ENCODE measurements at regions not wholly inside any gene's neighbourhood (a gene's known extent, or its start where the extent isn't known, plus 50 kb on each side); places are given as distances from the start of the nearest gene placed in this dataset.

DNA sequence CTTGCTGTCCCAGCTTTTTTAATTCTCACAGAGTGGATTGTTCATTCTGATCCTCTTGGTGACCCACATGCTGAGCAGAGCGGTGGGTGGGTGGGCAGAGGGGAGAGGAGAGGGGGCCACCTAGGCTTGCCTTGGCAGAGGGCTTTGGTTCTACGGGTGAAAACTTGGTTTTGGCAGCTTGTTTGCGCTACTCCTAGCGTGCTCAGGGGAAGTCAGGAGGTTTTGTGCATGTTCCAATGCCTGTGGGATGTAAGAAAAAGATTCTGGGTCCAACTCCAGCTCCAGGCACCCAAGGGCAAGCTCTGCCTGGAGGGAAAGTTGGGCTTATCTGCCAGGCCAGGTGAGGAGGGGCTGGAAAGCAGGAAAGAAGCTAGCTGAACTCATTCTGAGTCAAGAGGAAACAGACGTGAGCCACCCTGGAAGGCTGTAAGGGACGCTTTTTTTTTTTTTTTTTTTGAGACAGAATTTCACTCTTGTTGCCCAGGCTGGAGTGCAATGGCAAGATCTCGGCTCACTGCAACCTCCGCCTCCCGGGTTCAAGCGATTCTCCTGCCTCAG is 169.1 kb downstream of the WSCD1 start:
- Histone ChIP-seq H3K9me3 (ENCODE audit: control insufficient read depth, low read depth, low read length) (no peaks in the 10 kb centered on the region), H3K9ac (ENCODE audit: low read length) (no peak overlapping the region), H3K36me3 (ENCODE audit: control insufficient read depth, low read depth, low read length) (no peaks in the 10 kb centered on the region), H3K27me3 (ENCODE audit: control insufficient read depth, insufficient read depth, low read length) (no peaks in the 10 kb centered on the region), H3K4me3 (ENCODE audit: low read length) (no peak overlapping the region), H3K27ac (ENCODE audit: low read length) (no peak overlapping the region), H3K4me1 (ENCODE audit: control insufficient read depth, low read depth, low read length) (peaks cover 31% of the 10 kb centered on the region)

DNA sequence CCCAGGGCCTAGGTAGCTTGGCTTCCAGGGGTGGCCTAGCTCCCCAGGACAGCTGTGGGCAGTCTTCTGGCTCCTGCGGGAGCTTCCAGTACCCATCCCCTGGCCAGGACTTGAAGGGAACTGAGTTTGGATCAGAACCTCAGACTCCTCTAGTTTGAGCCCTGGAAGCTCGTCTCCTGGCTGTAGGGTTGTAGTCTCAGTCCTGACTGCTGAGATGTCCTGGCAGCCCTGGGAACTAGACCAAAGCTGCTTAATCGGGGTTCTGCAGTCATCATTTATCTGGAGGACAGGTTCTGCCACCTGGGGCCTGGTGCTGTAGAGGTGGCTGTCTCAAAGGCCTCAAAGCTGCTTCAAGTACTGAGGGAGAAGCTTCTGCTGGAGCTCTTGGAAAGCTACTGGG is 163.7 kb downstream of the WSCD1 start:
- no peak overlapping the region for H3K9ac ChIP-seq (ENCODE audit: low read length)
- no peak overlapping the region for H3K27ac ChIP-seq (ENCODE audit: low read length)
- H3K9me3 ChIP-seq (ENCODE audit: control insufficient read depth, low read depth, low read length), result no peaks in the 10 kb centered on the region
- no peaks in the 10 kb centered on the region for H3K36me3 ChIP-seq (ENCODE audit: control insufficient read depth, low read depth, low read length)
- no peaks in the 10 kb centered on the region for H3K27me3 ChIP-seq (ENCODE audit: control insufficient read depth, insufficient read depth, low read length)
- H3K4me3 ChIP-seq (ENCODE audit: low read length), result no peak overlapping the region
- peaks cover 11% of the 10 kb centered on the region for H3K4me1 ChIP-seq (ENCODE audit: control insufficient read depth, low read depth, low read length)

DNA sequence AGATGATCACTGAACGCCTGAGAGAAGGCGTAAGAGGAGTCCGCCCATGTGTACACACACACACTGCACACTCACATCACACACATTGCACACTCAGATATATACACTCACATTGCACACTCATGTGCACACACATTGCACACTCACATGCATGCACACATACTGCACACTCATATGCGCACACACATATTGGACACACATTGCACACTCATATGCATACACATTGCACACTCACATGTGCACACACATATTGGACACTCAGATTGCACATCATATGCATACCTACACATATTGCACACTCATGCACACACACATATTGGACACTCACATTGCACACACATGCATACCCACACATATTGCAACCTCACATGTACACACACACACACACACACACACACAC is 163.2 kb downstream of the WSCD1 start:
- Histone ChIP-seq H3K27me3 (ENCODE audit: control insufficient read depth, insufficient read depth, low read length) (no peaks in the 10 kb centered on the region), H3K4me1 (ENCODE audit: control insufficient read depth, low read depth, low read length) (peaks cover 9% of the 10 kb centered on the region), H3K4me3 (ENCODE audit: low read length) (no peak overlapping the region)

DNA sequence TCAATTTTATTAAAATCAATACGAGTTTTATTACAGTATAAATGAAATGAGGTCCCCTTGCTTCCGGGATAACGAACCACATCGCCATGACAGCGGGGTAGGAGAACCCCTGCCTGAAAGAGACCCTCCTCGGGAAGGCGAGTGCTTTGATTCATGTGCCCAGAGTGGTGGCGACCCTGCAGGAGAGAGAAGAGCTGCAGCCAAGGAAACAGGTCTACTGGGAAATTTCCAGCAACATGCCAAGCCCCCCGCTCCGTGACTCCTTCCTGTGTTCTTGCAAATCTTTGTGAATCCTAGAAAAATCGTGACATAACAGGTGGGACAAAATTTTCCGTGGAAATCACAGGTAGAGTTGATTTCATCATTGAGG is 162.5 kb downstream of the WSCD1 start:
- no peak overlapping the region for H3K4me3 ChIP-seq (ENCODE audit: low read length)
- peaks cover 5% of the 10 kb centered on the region for H3K4me1 ChIP-seq (ENCODE audit: control insufficient read depth, low read depth, low read length)
- no peaks in the 10 kb centered on the region for H3K9me3 ChIP-seq (ENCODE audit: control insufficient read depth, low read depth, low read length)
- no peaks in the 10 kb centered on the region for H3K27me3 ChIP-seq (ENCODE audit: control insufficient read depth, insufficient read depth, low read length)
- no peak overlapping the region for H3K9ac ChIP-seq (ENCODE audit: low read length)
- H3K27ac ChIP-seq (ENCODE audit: low read length), result no peak overlapping the region
- H3K36me3 ChIP-seq (ENCODE audit: control insufficient read depth, low read depth, low read length), result no peaks in the 10 kb centered on the region

More for the DNA sequence above, 163.2 kb downstream of the WSCD1 start:
- H3K9me3 ChIP-seq (ENCODE audit: control insufficient read depth, low read depth, low read length), result no peaks in the 10 kb centered on the region
- no peak overlapping the region for H3K9ac ChIP-seq (ENCODE audit: low read length)
- H3K27ac ChIP-seq (ENCODE audit: low read length), result no peak overlapping the region
- H3K36me3 ChIP-seq (ENCODE audit: control insufficient read depth, low read depth, low read length), result no peaks in the 10 kb centered on the region

DNA sequence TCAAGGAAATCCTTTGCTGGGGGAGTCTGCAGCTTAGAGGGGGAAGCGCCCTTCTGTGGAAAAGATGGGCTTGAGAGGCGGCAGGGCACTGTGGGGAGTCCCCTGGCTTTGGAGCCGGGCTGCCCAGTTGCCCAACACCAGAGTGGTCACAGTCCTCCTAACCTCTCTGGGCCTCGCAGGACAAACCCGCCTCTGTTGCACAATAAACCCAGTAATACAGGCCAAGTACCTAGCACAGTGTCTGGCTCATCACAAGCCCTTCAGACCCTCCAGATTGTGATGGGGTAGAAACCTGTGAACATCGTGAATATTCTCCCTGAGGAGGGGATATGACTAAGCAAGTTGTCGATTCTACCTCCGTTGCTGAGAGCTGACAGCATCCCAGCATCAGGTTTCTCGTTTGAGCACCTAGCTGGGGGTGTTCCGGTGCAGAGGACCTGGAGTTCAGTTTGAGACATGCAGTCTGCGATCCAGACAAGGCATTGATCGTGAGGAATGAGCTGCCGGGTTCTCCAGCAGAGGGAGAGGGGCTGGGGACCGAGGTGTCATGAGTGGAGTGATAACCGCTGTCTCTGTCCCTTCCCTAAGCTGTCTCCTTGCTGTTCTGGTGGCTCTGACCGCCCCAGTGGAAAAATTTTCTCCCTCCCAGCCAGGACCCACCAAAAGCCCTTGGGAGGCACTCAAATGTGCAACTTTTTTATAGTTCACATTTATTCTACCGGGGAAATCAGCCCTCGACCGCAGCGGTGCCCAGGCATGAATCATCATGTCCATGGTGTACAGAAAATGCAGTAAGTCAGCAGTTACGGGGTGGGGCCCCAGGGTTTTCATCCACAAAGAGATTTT is 161.9 kb downstream of the WSCD1 start:
- Histone ChIP-seq H3K4me1 (ENCODE audit: control insufficient read depth, low read depth, low read length) (no peaks in the 10 kb centered on the region), H3K9ac (ENCODE audit: low read length) (no peak overlapping the region)

DNA sequence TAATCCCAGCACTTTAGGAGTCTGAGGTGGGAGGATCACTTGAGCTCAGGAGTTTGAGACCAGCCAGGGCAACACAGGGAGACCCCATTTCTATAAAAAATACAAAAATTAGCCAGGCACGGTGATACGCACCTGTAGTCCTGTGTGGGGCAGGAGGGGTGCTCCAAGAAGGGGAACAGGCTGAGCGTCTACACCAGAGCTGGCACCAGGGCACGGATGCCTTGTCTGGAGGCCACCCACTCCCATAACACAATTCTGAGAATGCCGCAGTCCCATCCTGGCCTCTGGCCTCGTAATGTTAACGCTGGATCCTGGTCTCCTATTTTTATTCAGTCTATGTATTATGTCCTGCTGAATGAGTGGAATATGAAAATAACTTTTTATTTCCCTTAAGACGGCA is 161.3 kb downstream of the WSCD1 start:
- H3K27ac ChIP-seq (ENCODE audit: low read length), result no peak overlapping the region
- no peaks in the 10 kb centered on the region for H3K9me3 ChIP-seq (ENCODE audit: control insufficient read depth, low read depth, low read length)
- no peaks in the 10 kb centered on the region for H3K4me1 ChIP-seq (ENCODE audit: control insufficient read depth, low read depth, low read length)
- H3K4me3 ChIP-seq (ENCODE audit: low read length), result no peak overlapping the region
- H3K27me3 ChIP-seq (ENCODE audit: control insufficient read depth, insufficient read depth, low read length), result no peaks in the 10 kb centered on the region
- H3K9ac ChIP-seq (ENCODE audit: low read length), result no peak overlapping the region
- H3K36me3 ChIP-seq (ENCODE audit: control insufficient read depth, low read depth, low read length), result no peaks in the 10 kb centered on the region

More for the DNA sequence above, 161.9 kb downstream of the WSCD1 start:
- H3K27ac ChIP-seq (ENCODE audit: low read length), result no peak overlapping the region
- no peak overlapping the region for H3K4me3 ChIP-seq (ENCODE audit: low read length)
- H3K27me3 ChIP-seq (ENCODE audit: control insufficient read depth, insufficient read depth, low read length), result no peaks in the 10 kb centered on the region
- no peaks in the 10 kb centered on the region for H3K36me3 ChIP-seq (ENCODE audit: control insufficient read depth, low read depth, low read length)
- no peaks in the 10 kb centered on the region for H3K9me3 ChIP-seq (ENCODE audit: control insufficient read depth, low read depth, low read length)

DNA sequence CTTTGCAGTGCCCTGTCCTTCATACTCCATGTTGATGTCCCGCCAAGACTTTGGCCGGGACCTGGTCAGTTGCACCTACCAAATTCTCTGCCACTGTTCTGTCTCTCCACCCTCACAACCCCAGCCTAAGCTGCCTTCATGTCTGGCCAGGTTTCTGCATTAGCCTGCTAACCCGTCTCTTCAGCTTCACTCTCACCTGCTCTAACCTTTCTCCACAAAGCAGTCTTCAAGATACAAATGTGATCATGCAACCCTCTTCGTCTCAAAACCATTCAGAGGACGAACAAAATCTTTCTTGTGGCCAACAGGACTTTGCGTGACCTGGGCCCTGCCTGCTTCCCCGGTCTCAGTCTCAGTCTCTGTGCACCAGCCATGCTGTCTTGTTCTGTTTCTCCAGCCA is 148.2 kb downstream of the WSCD1 start:
- no peak overlapping the region for H3K4me3 ChIP-seq (ENCODE audit: low read length)
- no peak overlapping the region for H3K9ac ChIP-seq (ENCODE audit: low read length)
- H3K36me3 ChIP-seq (ENCODE audit: control insufficient read depth, low read depth, low read length), result no peaks in the 10 kb centered on the region
- no peaks in the 10 kb centered on the region for H3K4me1 ChIP-seq (ENCODE audit: control insufficient read depth, low read depth, low read length)
- no peaks in the 10 kb centered on the region for H3K27me3 ChIP-seq (ENCODE audit: control insufficient read depth, insufficient read depth, low read length)
- H3K27ac ChIP-seq (ENCODE audit: low read length), result no peak overlapping the region
- H3K9me3 ChIP-seq (ENCODE audit: control insufficient read depth, low read depth, low read length), result peaks cover 4% of the 10 kb centered on the region

DNA sequence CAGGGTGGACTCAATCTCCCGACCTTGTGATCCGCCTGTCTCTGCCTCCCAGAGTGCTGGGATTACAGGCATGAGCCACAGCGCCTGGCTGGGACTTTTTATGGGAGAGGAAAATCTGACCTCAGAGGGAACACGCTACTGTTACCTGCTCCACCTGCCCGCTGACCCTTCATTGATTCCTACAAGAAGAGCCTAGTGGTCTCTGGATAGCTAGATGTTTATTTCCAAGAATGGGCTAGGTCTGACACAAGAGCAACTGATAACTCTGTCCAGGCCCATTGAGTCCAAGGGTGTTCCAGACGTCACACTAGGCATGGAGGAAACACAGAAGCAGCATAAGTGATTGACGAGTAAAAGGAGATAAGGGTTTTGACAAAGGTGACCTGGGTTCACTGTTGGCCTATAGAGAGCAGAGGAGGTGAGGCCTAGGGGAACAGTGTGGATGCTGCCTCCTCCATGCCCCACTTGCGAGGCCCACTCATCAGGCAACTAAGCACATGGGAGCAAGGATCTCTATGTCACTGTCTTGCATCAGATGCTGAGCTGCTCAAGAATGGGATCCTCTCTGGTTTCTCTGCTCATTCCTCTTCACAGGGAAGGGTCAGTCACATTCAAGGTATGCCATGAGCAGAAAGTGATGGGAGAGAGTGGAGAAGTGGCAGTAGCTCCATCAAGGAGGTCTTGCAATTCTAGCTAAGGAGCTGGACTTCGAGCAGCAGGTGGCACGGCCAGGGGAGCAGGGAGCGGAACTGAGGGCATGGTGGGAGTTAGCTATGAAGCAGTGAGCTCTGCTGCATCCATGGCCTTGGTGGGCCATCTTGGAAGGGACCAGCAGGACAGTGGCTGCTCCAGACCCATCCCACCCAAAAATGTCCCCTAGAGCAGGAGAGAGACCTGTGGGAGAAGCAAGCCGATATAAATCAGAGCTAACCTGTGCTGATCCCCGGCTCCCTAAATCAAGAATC is 145.2 kb downstream of the WSCD1 start:
- Histone ChIP-seq H3K36me3 (ENCODE audit: control insufficient read depth, low read depth, low read length) (no peaks in the 10 kb centered on the region), H3K9ac (ENCODE audit: low read length) (no peak overlapping the region), H3K27me3 (ENCODE audit: control insufficient read depth, insufficient read depth, low read length) (no peaks in the 10 kb centered on the region), H3K9me3 (ENCODE audit: control insufficient read depth, low read depth, low read length) (no peaks in the 10 kb centered on the region), H3K4me3 (ENCODE audit: low read length) (no peak overlapping the region), H3K4me1 (ENCODE audit: control insufficient read depth, low read depth, low read length) (no peaks in the 10 kb centered on the region), H3K27ac (ENCODE audit: low read length) (no peak overlapping the region)

DNA sequence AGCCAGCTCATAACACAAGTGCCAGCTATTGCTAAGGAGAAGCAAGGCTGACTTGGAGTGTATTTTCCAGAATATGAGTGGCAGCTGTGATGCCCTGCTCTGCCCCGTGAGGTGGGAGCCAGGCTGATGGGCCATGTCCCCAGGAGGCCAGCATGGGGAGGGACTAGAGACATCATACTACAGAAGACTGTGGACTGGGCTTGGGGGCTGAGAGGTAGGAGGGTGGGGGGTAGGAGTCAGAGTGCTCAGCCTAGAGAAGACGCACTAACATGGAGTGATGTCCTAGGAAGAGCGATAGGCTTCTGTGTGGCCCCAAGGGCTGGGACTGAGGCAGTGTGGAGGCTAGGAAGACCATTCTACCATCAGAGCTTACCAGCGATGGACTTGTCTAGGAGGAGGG is 143.7 kb downstream of the WSCD1 start:
- no peak overlapping the region for H3K27ac ChIP-seq (ENCODE audit: low read length)
- H3K4me3 ChIP-seq (ENCODE audit: low read length), result no peak overlapping the region
- no peaks in the 10 kb centered on the region for H3K4me1 ChIP-seq (ENCODE audit: control insufficient read depth, low read depth, low read length)
- H3K9me3 ChIP-seq (ENCODE audit: control insufficient read depth, low read depth, low read length), result no peaks in the 10 kb centered on the region
- H3K36me3 ChIP-seq (ENCODE audit: control insufficient read depth, low read depth, low read length), result no peaks in the 10 kb centered on the region
- H3K9ac ChIP-seq (ENCODE audit: low read length), result no peak overlapping the region
- H3K27me3 ChIP-seq (ENCODE audit: control insufficient read depth, insufficient read depth, low read length), result no peaks in the 10 kb centered on the region

DNA sequence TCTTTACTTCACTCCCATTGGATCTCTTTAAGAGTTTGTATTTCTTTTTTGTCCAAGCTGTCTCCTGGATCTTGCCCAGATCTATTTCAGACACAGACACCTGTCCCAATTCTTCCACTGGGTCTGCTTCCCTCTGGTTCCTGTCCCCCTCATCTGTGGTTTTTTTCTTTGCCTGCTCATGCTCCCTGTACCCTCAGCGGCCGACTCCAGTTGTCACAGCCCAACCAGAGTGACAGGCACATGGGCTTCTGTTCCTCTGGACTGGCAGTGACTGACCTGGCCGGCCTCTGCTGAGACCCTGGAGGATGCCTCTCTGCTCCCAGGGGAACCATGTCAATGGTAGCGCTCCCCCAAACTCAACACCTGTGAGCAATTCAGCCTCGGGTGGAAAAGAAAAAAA is 142.6 kb downstream of the WSCD1 start:
- no peak overlapping the region for H3K27ac ChIP-seq (ENCODE audit: low read length)

DNA sequence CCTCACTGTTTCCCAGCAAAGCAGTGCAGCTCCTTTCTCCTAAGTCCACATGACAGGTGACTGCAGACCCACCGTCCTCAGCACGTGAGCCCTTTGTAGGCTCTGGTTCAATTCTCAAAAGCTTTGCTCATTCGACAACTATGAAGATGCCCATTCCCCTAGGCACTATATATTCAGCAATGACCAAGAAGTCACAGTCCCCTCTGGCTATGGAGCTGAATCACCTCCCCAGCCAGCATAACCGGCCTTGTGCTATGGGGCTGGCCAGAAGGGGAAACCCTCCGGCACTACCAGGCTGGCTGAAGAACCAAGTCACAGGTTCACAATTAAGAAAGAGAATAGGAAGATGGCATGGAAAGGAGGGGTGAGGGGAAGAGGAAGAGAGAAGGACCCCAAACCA is 139.7 kb downstream of the WSCD1 start:
- no peaks in the 10 kb centered on the region for H3K27me3 ChIP-seq (ENCODE audit: control insufficient read depth, insufficient read depth, low read length)
- no peak overlapping the region for H3K27ac ChIP-seq (ENCODE audit: low read length)
- no peaks in the 10 kb centered on the region for H3K36me3 ChIP-seq (ENCODE audit: control insufficient read depth, low read depth, low read length)
- H3K9me3 ChIP-seq (ENCODE audit: control insufficient read depth, low read depth, low read length), result no peaks in the 10 kb centered on the region
- H3K4me3 ChIP-seq (ENCODE audit: low read length), result no peak overlapping the region
- H3K4me1 ChIP-seq (ENCODE audit: control insufficient read depth, low read depth, low read length), result no peaks in the 10 kb centered on the region
- no peak overlapping the region for H3K9ac ChIP-seq (ENCODE audit: low read length)

More for the DNA sequence above, 142.6 kb downstream of the WSCD1 start:
- H3K36me3 ChIP-seq (ENCODE audit: control insufficient read depth, low read depth, low read length), result no peaks in the 10 kb centered on the region
- no peaks in the 10 kb centered on the region for H3K4me1 ChIP-seq (ENCODE audit: control insufficient read depth, low read depth, low read length)
- no peak overlapping the region for H3K4me3 ChIP-seq (ENCODE audit: low read length)
- no peaks in the 10 kb centered on the region for H3K9me3 ChIP-seq (ENCODE audit: control insufficient read depth, low read depth, low read length)
- H3K9ac ChIP-seq (ENCODE audit: low read length), result no peak overlapping the region
- no peaks in the 10 kb centered on the region for H3K27me3 ChIP-seq (ENCODE audit: control insufficient read depth, insufficient read depth, low read length)

Data from iPS-18a (cell line).